SU-DHL-6 (cell line): ENCODE measurements at regions not wholly inside any gene's neighbourhood (a gene's known extent, or its start where the extent isn't known, plus 50 kb on each side); places are given as distances from the start of the nearest gene placed in this dataset.

Source experiments
- H2AFZ ChIP-seq: fragments of 200-600 bp; sonication (generic); 2 replicates; pipeline ENCODE4 v1.6.1; 2014; ENCODE audit warnings: low read depth, mild to moderate bottlenecking, moderate library complexity, mixed read lengths, antibody characterized with exemption, low read length; ENCODE audit not compliant: severe bottlenecking
- H3F3A ChIP-seq: fragments of 200-600 bp; shearing (Covaris generic); 2 replicates; pipeline ENCODE4 v1.6.0; 2016; ENCODE audit warnings: antibody characterized with exemption, mild to moderate bottlenecking; ENCODE audit not compliant: insufficient read depth
- H3K27ac ChIP-seq: fragments of 200-600 bp; sonication (generic); 2 replicates; pipeline ENCODE4 v1.5.1; 2016; ENCODE audit warnings: low read depth, mild to moderate bottlenecking, low read length, moderate library complexity, mixed read lengths
- H3K27me3 ChIP-seq: fragments of 200-600 bp; sonication (generic), shearing (Covaris generic); 2 replicates; pipeline ENCODE4 v1.6.0; 2014; ENCODE audit warnings: mild to moderate bottlenecking, low read length
- H3K36me3 ChIP-seq: fragments of 200-600 bp; sonication (generic); 2 replicates; pipeline ENCODE4 v1.6.1; 2014; ENCODE audit warnings: mild to moderate bottlenecking, low read length, mixed read lengths
- H3K4me2 ChIP-seq: fragments of 300-600, 200-600 bp; shearing (Covaris generic), sonication (generic); 2 replicates; pipeline ENCODE4 v1.6.0; 2014; ENCODE audit warnings: low read length, low read depth, mild to moderate bottlenecking; ENCODE audit not compliant: poor library complexity, severe bottlenecking
- H3K4me3 ChIP-seq: fragments of 200-600 bp; sonication (generic); 2 replicates; pipeline ENCODE4 v1.5.1; 2014; ENCODE audit warnings: antibody characterized with exemption, low read length, mild to moderate bottlenecking, mixed read lengths; ENCODE audit not compliant: insufficient read depth, poor library complexity, severe bottlenecking
- H3K79me2 ChIP-seq: fragments of 200-600 bp; sonication (generic); 2 replicates; pipeline ENCODE4 v1.6.1; 2014; ENCODE audit warnings: mild to moderate bottlenecking, low read length, moderate library complexity; ENCODE audit not compliant: insufficient read depth
- H3K9ac ChIP-seq: fragments of 200-600 bp; sonication (generic); 2 replicates; pipeline ENCODE4 v1.7.0; 2014; ENCODE audit warnings: mild to moderate bottlenecking, low read length
- H3K9me2 ChIP-seq: fragments of 200-600 bp; sonication (generic); replicated peaks from 2 replicates; pipeline ENCODE4 v1.6.1; 2014; ENCODE audit warnings: low read length; ENCODE audit not compliant: insufficient read depth
- H3K9me3 ChIP-seq: fragments of 200-600 bp; sonication (generic); 2 replicates; pipeline ENCODE4 v1.6.1; 2014; ENCODE audit warnings: low read length, mixed read lengths; ENCODE audit not compliant: insufficient read depth
- H4K20me1 ChIP-seq: fragments of 200-600 bp; sonication (generic); 2 replicates; pipeline ENCODE4 v1.6.1; 2014; ENCODE audit warnings: low read depth, mild to moderate bottlenecking, antibody characterized with exemption, low read length, moderate library complexity, mixed read lengths
- EZH2phosphoT487 ChIP-seq: fragments of 200-600 bp; sonication (generic), shearing (Covaris generic); conservative IDR thresholded peaks from 2 replicates; pipeline ENCODE4 v1.6.1; 2018; ENCODE audit warnings: mild to moderate bottlenecking, antibody characterized with exemption, low read length, moderate library complexity, mixed read lengths
- TF ChIP-seq, protein P1 (sequence below): fragments of 200-600 bp; sonication (generic); IDR thresholded peaks from one replicate; pipeline ENCODE4 v1.5.1; 2017; ENCODE audit warnings: antibody characterized with exemption, mild to moderate bottlenecking, low read length, moderate library complexity; ENCODE audit not compliant: insufficient read depth, poor library complexity, severe bottlenecking

DNA sequence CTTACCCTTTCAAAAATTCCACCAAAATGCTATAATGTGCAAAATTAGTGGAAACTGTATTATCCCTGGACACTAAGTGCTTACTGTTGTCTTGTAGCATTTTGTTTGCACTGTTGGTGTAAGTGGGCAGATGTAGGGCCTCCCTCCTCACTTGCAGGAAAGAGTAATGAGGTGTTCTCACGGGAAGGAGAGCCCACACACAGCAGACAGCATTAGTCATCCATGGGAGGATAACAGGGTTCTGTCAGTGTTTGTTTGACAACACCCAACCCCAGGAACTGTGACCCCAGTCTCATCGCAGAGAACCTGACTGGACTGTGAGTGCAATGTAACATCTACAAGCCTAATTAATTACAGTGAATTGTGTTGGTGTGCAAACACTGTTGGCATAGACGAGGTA, 58.7 kb upstream of the VSTM2A start:
- TF ChIP-seq, protein P1, sequence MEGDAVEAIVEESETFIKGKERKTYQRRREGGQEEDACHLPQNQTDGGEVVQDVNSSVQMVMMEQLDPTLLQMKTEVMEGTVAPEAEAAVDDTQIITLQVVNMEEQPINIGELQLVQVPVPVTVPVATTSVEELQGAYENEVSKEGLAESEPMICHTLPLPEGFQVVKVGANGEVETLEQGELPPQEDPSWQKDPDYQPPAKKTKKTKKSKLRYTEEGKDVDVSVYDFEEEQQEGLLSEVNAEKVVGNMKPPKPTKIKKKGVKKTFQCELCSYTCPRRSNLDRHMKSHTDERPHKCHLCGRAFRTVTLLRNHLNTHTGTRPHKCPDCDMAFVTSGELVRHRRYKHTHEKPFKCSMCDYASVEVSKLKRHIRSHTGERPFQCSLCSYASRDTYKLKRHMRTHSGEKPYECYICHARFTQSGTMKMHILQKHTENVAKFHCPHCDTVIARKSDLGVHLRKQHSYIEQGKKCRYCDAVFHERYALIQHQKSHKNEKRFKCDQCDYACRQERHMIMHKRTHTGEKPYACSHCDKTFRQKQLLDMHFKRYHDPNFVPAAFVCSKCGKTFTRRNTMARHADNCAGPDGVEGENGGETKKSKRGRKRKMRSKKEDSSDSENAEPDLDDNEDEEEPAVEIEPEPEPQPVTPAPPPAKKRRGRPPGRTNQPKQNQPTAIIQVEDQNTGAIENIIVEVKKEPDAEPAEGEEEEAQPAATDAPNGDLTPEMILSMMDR, result no peak
- TF ChIP-seq EZH2phosphoT487, result no peak
- Histone ChIP-seq H3K27me3 (no peaks in the 10 kb centered on the region), H2AFZ (no peak overlapping the region)

DNA sequence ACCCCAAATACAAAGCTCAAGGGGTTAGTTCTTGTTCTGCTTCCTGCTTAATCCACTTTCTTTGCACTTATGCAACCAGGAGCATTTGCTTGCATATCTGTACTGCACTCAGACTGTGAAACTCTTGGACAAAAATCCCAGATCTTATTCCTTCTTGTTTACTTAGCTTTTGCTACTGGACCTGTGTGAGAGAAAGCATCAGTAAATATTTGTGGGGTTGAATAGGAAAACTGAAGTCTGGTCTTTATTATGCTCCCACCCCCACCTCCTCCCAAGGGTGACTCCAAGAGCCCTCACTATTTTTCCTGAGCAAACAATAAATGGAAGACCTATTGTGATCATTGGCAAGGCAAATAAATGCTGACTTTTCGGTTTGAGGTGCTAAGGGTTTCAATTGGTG, 57.1 kb upstream of the VSTM2A start:
- no peaks in the 10 kb centered on the region for H3K9me3 ChIP-seq
- TF ChIP-seq EZH2phosphoT487, result no peak
- TF ChIP-seq, protein P1, result no peak
- no peaks in the 10 kb centered on the region for H3F3A ChIP-seq
- H2AFZ ChIP-seq, result no peak overlapping the region
- no peaks in the 10 kb centered on the region for H4K20me1 ChIP-seq
- H3K36me3 ChIP-seq, result no peaks in the 10 kb centered on the region
- no peak overlapping the region for H3K4me3 ChIP-seq
- H3K27ac ChIP-seq, result no peak overlapping the region
- H3K4me2 ChIP-seq, result no peak overlapping the region
- H3K27me3 ChIP-seq, result no peaks in the 10 kb centered on the region
- H3K9ac ChIP-seq, result no peak overlapping the region
- no peaks in the 10 kb centered on the region for H3K79me2 ChIP-seq
- no peaks in the 10 kb centered on the region for H3K9me2 ChIP-seq

More for the DNA sequence above, 58.7 kb upstream of the VSTM2A start:
- Histone ChIP-seq H3K4me2 (no peak overlapping the region), H3K9ac (no peak overlapping the region), H3K27ac (no peak overlapping the region), H3K36me3 (no peaks in the 10 kb centered on the region), H3K9me2 (no peaks in the 10 kb centered on the region), H3K4me3 (no peak overlapping the region), H3K9me3 (no peaks in the 10 kb centered on the region), H3K79me2 (no peaks in the 10 kb centered on the region), H4K20me1 (no peaks in the 10 kb centered on the region), H3F3A (no peaks in the 10 kb centered on the region)
